ENCODE measurements at regions not wholly inside any gene's neighbourhood (a gene's known extent, or its start where the extent isn't known, plus 50 kb on each side); places are given as distances from the start of the nearest gene placed in this dataset.

GRCh38 chr6:6091608-6092002 lies 84.9 kb upstream of the NRN1 start:
- Histone ChIP-seq H3K4me2 (no peak overlapping the region), H3K4me3 (no peak overlapping the region), H3K4me1 (ENCODE audit: insufficient read depth) (no peaks in the 10 kb centered on the region), H3K36me3 (ENCODE audit: insufficient read depth) (no peaks in the 10 kb centered on the region), H3K79me2 (replicated peaks; ENCODE audit: insufficient read depth) (no peaks in the 10 kb centered on the region), H3K9me2 (ENCODE audit: insufficient read depth) (peaks cover 4% of the 10 kb centered on the region), H2AFZ (no peak overlapping the region), H3F3A (replicated peaks; ENCODE audit: low read depth) (no peaks in the 10 kb centered on the region), H3K27me3 (ENCODE audit: insufficient read depth) (no peaks in the 10 kb centered on the region), H3K27ac (ENCODE audit: low read depth) (no peak overlapping the region), H4K20me1 (replicated peaks; ENCODE audit: insufficient read depth) (no peaks in the 10 kb centered on the region)
- ATAC-seq = no peak
- TF ChIP-seq, protein P1, sequence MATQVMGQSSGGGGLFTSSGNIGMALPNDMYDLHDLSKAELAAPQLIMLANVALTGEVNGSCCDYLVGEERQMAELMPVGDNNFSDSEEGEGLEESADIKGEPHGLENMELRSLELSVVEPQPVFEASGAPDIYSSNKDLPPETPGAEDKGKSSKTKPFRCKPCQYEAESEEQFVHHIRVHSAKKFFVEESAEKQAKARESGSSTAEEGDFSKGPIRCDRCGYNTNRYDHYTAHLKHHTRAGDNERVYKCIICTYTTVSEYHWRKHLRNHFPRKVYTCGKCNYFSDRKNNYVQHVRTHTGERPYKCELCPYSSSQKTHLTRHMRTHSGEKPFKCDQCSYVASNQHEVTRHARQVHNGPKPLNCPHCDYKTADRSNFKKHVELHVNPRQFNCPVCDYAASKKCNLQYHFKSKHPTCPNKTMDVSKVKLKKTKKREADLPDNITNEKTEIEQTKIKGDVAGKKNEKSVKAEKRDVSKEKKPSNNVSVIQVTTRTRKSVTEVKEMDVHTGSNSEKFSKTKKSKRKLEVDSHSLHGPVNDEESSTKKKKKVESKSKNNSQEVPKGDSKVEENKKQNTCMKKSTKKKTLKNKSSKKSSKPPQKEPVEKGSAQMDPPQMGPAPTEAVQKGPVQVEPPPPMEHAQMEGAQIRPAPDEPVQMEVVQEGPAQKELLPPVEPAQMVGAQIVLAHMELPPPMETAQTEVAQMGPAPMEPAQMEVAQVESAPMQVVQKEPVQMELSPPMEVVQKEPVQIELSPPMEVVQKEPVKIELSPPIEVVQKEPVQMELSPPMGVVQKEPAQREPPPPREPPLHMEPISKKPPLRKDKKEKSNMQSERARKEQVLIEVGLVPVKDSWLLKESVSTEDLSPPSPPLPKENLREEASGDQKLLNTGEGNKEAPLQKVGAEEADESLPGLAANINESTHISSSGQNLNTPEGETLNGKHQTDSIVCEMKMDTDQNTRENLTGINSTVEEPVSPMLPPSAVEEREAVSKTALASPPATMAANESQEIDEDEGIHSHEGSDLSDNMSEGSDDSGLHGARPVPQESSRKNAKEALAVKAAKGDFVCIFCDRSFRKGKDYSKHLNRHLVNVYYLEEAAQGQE (IDR thresholded peaks at IDR 0.05; ENCODE audit: unreplicated experiment) = no peak
- TF ChIP-seq EZH2phosphoT487 (IDR thresholded peaks at IDR 0.05; ENCODE audit: unreplicated experiment) (no peak), POLR2AphosphoS5 (IDR thresholded peaks at IDR 0.05; ENCODE audit: low read depth) (no peak), ZNF462 (CRISPR knock-in tag; IDR thresholded peaks at IDR 0.05) (no peak), ZNF114 (CRISPR knock-in tag; IDR thresholded peaks at IDR 0.05) (no peak), JUNB (IDR thresholded peaks at IDR 0.05; ENCODE audit: unreplicated experiment) (no peak)
- TF ChIP-seq, protein P2, sequence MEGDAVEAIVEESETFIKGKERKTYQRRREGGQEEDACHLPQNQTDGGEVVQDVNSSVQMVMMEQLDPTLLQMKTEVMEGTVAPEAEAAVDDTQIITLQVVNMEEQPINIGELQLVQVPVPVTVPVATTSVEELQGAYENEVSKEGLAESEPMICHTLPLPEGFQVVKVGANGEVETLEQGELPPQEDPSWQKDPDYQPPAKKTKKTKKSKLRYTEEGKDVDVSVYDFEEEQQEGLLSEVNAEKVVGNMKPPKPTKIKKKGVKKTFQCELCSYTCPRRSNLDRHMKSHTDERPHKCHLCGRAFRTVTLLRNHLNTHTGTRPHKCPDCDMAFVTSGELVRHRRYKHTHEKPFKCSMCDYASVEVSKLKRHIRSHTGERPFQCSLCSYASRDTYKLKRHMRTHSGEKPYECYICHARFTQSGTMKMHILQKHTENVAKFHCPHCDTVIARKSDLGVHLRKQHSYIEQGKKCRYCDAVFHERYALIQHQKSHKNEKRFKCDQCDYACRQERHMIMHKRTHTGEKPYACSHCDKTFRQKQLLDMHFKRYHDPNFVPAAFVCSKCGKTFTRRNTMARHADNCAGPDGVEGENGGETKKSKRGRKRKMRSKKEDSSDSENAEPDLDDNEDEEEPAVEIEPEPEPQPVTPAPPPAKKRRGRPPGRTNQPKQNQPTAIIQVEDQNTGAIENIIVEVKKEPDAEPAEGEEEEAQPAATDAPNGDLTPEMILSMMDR (conservative IDR thresholded peaks at IDR 0.05; ENCODE audit: low read depth in 2 of 2) = no peak
- H3K4me3 Mint-ChIP-seq = no peak overlapping the region
- peaks cover 7% of the 10 kb centered on the region for H3K27me3 Mint-ChIP-seq (ENCODE audit: insufficient read depth, low read depth, poor library complexity)
- H3K4me1 Mint-ChIP-seq = no peaks in the 10 kb centered on the region
- no peak for DNase-seq (ENCODE audit: low spot score)
- no peak overlapping the region for H3K27ac Mint-ChIP-seq
- H3K36me3 Mint-ChIP-seq (ENCODE audit: low read depth) = no peaks in the 10 kb centered on the region
- H3K9me3 Mint-ChIP-seq = no peaks in the 10 kb centered on the region
